ENCODE measurements at regions not wholly inside any gene's neighbourhood (a gene's known extent, or its start where the extent isn't known, plus 50 kb on each side); places are given as distances from the start of the nearest gene placed in this dataset.

GRCh38 chr12:125303337-125303736 is 238.1 kb downstream of the AACS start:
- Histone ChIP-seq H3K27me3 (replicated peaks) (no peaks in the 10 kb centered on the region), H3K4me3 (ENCODE audit: low read depth, low read length) (no peak overlapping the region), H3K27ac (no peak overlapping the region), H3K36me3 (replicated peaks) (no peaks in the 10 kb centered on the region)
- TF ChIP-seq, protein P1, sequence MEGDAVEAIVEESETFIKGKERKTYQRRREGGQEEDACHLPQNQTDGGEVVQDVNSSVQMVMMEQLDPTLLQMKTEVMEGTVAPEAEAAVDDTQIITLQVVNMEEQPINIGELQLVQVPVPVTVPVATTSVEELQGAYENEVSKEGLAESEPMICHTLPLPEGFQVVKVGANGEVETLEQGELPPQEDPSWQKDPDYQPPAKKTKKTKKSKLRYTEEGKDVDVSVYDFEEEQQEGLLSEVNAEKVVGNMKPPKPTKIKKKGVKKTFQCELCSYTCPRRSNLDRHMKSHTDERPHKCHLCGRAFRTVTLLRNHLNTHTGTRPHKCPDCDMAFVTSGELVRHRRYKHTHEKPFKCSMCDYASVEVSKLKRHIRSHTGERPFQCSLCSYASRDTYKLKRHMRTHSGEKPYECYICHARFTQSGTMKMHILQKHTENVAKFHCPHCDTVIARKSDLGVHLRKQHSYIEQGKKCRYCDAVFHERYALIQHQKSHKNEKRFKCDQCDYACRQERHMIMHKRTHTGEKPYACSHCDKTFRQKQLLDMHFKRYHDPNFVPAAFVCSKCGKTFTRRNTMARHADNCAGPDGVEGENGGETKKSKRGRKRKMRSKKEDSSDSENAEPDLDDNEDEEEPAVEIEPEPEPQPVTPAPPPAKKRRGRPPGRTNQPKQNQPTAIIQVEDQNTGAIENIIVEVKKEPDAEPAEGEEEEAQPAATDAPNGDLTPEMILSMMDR (IDR thresholded peaks at IDR 0.05; ENCODE audit: low read depth, low read length, missing control alignments): no peak
- DNase-seq: no peak
- in situ Hi-C loops (cut with HindIII; ENCODE audit: low pct_ligation_motif_present, low sequenced_read_pairs): no loop called here

GRCh38 chr12:125304029-125304428 is 238.8 kb downstream of the AACS start:
- no peak for DNase-seq
- TF ChIP-seq, protein P1 (IDR thresholded peaks at IDR 0.05; ENCODE audit: low read depth, low read length, missing control alignments): no peak
- Histone ChIP-seq H3K4me3 (ENCODE audit: low read depth, low read length) (no peak overlapping the region), H3K27me3 (replicated peaks) (no peaks in the 10 kb centered on the region), H3K27ac (no peak overlapping the region), H3K36me3 (replicated peaks) (no peaks in the 10 kb centered on the region)
- in situ Hi-C loops (cut with HindIII; ENCODE audit: low pct_ligation_motif_present, low sequenced_read_pairs): no loop called here

GRCh38 chr12:125305231-125305630 is 240.0 kb downstream of the AACS start:
- no peak overlapping the region for H3K27ac ChIP-seq
- in situ Hi-C loops (cut with HindIII; ENCODE audit: low pct_ligation_motif_present, low sequenced_read_pairs): no loop called here
- no peaks in the 10 kb centered on the region for H3K27me3 ChIP-seq (replicated peaks)

DNA sequence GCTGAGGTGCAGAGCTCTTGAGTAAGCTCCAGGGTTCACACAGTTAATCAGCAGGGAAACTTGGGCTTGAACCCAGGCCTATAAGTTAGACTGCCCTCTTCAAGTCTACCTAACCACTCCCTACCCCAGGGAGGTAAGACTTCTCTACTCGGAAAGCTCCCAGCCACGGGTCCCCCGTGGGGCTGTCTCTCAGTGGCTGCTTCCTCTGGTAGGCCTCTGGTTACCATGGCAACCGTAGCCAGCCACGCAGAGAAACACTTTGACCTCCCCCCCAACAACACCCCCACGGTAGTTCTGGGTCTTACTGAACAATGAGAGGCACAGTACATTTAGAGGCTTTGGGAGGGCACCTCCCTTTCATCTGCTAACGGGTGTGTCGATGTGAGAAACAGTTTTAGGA is 245.2 kb downstream of the AACS start:
- in situ Hi-C loops (cut with HindIII; ENCODE audit: low pct_ligation_motif_present, low sequenced_read_pairs): no loop called here
- TF ChIP-seq, protein P1 (IDR thresholded peaks at IDR 0.05; ENCODE audit: low read depth, low read length, missing control alignments): no peak
- Histone ChIP-seq H3K4me3 (ENCODE audit: low read depth, low read length) (no peak overlapping the region), H3K36me3 (replicated peaks) (no peaks in the 10 kb centered on the region), H3K27ac (no peak overlapping the region), H3K27me3 (replicated peaks) (no peaks in the 10 kb centered on the region)
- DNase-seq: no peak

More at GRCh38 chr12:125305231-125305630, 240.0 kb downstream of the AACS start:
- Histone ChIP-seq H3K36me3 (replicated peaks) (no peaks in the 10 kb centered on the region), H3K4me3 (ENCODE audit: low read depth, low read length) (no peak overlapping the region)
- TF ChIP-seq, protein P1 (IDR thresholded peaks at IDR 0.05; ENCODE audit: low read depth, low read length, missing control alignments): no peak
- DNase-seq: no peak

- TF ChIP-seq, protein P1 (IDR thresholded peaks at IDR 0.05; ENCODE audit: low read depth, low read length, missing control alignments): no peak
- H3K27me3 ChIP-seq (replicated peaks): no peaks in the 10 kb centered on the region
- DNase-seq: no peak
- H3K36me3 ChIP-seq (replicated peaks): no peaks in the 10 kb centered on the region
- H3K27ac ChIP-seq: no peak overlapping the region
- no peak overlapping the region for H3K4me3 ChIP-seq (ENCODE audit: low read depth, low read length)
- in situ Hi-C loops (cut with HindIII; ENCODE audit: low pct_ligation_motif_present, low sequenced_read_pairs): no loop called here
Observed at GRCh38 chr12:125311050-125311449, 245.8 kb downstream of the AACS start.

GRCh38 chr12:125312471-125312870 is 247.2 kb downstream of the AACS start:
- Histone ChIP-seq H3K27me3 (replicated peaks) (no peaks in the 10 kb centered on the region), H3K4me3 (ENCODE audit: low read depth, low read length) (no peak overlapping the region), H3K27ac (no peak overlapping the region), H3K36me3 (replicated peaks) (no peaks in the 10 kb centered on the region)
- TF ChIP-seq, protein P1 (IDR thresholded peaks at IDR 0.05; ENCODE audit: low read depth, low read length, missing control alignments): no peak
- in situ Hi-C loops (cut with HindIII; ENCODE audit: low pct_ligation_motif_present, low sequenced_read_pairs): no loop called here
- no peak for DNase-seq
